NCI-H1105 treated with DMSO at 0.1 percent for 48 hours (cell line): ENCODE measurements at regions not wholly inside any gene's neighbourhood (a gene's known extent, or its start where the extent isn't known, plus 50 kb on each side); places are given as distances from the start of the nearest gene placed in this dataset.

ENCODE experiments used
- DNase-seq: peaks from one replicate; lab custom pipeline; 2025; lab: John Stamatoyannopoulos, UW

DNA sequence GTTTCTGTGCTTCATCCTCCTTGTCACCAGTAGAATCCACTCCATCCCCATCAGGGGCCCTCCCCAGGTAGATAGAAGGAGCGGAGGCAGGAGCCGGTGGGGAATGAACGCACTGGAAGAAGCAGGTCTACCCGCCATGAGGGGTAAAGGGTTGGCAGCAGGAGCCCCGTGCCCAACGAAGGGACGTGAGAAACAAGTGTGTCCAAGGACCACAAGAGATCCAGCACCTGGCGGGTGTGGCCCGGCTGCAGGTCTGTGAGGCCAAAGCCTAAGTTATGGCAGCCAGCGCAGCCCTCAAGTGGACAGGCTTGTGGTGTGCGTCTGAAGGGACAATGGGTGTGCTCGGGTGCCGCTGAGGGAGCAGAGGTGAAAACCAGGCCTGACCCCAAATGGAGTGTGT, 94.3 kb downstream of the IRX2 start:
- DNase-seq: no peak

DNA sequence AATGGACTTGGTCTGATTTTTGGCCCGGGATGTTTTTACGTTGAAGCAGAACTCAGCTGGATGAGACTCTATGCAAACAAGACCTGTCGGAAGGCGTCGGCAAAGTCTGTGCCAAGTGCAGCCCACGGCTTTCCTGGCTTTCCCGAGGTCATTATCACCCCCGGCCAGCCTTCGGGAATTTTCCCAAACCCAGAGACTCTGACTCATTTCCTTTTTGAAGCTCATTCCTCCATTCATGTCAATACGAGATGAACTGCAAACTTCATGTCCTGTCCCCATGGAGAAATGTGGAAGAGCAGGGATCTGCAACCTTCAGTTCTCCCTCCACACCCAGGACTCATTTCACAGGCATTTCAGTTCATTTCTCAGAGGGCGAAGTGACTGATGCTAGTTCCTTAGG, 95.3 kb downstream of the IRX2 start:
- DNase-seq: no peak

DNA sequence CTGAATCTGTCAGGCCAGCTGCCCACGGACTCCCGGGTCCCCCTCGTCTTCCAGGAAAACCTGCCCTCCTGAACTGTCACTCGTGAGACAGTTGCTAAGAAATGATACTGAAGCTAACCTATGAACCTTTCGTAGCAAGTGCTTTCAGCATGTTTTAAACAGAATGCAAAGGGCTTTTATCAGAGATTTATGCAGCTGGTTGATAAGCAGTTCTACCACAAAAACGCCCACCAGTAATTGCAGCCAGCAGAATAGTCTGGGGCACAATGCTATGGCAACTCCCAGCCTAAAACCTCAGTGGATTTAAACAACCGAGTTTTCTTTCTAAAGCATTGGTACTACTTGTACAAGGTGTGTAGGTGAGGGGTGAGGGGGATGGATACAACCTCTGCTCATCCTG, 97.5 kb downstream of the IRX2 start:
- DNase-seq: no peak

DNA sequence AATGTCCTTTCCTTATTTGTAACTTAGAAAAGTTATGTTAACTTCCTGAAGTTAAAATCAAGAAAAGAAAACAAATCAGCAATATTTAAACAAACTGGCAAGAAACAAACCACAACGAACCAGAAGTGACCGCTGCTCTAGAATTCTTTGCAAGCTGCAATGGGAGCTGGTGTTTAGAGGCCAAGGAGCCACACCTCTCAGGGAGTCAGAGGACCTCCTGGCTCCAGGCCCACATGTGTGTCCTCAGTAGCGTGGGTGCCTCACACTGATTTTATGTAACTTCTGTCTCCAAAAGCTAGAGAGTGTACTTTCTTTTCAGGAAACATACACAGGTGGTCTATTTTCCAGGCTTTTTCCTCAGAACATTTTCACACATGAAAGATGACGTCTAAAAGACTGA, 100.4 kb downstream of the IRX2 start:
- no peak for DNase-seq

DNA sequence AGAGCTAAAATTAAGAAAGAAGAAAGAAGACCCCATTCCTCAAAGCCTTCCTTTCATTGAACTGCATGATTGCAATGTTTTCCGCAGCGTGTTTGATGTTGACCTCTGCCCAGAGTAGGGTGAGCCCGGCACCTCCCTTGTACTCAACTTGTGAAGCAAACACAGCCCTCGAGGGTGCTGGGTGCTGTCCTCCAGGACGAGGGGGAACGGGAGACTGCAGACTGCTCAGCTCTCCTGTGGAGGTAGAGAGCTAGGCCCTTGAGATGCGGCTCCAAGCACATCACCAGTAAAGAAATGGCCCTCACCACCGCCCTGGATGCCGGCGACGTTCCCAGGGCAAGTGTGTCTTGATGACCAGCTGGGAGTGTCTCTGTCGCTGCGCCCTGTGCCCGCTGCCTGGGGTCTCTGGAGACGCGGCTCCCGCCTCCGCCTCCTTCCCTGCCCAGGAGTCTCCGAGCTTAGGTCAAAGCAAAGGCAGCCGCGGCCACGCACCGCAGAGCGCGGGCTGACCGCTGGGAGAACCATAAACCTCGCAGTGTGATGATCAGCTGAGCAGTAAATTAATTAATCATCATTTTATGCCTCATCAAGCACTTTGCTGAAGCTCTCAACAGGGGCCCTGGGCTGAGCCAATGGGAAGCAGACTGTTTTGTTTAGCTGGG, 108.7 kb downstream of the IRX2 start:
- DNase-seq: no peak

DNA sequence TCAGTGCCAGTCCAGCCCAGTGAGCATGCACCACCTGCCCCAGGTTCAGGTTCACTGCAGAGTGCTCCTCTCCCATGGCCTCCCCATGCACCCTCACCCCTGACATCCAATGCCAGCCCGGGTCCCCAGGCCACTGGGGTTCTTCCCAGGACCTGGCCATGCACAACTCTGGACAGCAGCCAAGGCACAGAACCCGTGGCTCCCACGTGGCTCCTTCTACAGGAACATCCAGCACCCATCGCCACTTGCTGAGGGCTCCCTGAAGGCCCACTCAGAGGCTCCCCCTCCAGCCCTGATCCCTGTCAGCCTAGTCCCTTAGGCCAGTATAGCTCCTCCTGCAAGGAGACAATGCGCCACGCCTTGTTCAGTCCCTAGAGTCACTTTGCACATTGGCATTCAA, 110.8 kb downstream of the IRX2 start:
- DNase-seq: no peak

DNA sequence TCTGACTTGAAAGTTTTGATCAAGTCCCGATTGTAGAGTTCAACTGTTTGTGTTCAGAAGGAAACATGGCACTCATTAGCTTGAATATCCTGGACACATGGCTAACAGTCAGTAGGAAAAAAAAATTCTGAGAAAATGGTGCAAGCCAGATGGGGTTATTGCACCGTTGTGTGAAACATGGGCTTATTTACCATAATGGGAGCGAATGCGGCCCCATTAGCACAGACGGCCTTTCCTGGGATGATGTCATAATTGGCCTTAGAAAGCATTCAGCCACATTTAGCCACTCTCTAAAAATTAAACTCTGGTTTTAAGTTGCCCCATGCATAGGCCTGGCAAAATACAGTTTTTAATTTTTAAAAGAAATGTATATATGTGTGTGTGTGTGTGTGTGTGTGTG, 112.1 kb downstream of the IRX2 start:
- no peak for DNase-seq

DNA sequence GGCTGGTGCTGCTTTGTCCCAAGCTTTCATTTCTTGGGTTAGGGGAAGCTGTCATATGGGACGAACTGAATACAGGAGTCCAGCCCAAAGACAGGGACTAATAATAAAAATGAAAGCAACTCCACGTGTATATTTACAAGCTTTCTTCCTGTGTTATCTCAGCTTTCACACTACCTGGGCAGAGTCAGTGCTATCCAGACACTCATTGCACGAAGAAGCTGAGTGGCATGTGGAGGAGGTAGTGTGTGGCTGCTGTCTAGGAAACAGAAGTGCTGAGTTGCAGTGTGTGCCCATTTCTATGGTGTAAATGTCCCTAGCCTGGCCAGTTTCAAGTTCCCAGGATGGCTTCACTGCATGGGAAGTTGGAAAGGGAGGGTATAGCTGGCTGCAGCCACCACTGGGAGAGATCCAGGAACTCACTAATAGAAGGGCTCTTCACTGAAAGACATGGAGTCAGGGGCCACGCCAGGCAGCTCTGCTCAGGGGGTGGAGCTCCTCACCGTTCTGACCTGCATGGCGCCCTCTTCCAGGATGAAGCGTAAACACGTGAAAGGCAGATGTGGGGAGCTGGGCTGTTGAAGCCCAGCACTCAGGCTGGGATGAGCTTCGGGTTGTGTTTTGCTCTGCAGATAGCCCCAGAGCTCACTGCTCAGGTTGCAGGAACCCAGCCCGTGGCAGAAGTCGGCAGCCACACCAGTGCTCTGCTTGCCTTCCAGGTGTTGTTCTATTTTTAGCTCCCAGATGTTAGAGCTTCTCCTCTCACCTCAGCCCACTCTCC, 116.9 kb downstream of the IRX2 start:
- DNase-seq: no peak

DNA sequence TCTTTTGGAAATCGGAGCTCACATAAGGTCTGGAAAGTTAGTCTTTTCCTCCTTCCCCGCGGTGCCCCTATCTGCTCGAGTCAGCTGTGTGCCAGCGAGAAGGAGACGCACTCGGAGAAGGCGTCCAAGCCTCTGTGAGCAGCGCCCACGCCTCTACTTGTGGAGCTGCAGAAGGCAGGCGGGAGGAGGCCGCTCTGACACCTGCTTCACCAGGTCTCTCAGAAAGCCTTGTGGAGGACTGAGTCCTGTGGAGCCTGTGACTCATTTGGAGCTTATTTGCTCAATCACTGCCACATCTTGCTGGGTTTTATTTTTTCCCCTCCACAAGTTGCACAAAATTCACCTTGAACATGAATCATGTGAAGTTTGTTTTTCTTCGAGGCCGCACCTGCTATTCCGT, 117.5 kb downstream of the IRX2 start:
- DNase-seq: no peak

DNA sequence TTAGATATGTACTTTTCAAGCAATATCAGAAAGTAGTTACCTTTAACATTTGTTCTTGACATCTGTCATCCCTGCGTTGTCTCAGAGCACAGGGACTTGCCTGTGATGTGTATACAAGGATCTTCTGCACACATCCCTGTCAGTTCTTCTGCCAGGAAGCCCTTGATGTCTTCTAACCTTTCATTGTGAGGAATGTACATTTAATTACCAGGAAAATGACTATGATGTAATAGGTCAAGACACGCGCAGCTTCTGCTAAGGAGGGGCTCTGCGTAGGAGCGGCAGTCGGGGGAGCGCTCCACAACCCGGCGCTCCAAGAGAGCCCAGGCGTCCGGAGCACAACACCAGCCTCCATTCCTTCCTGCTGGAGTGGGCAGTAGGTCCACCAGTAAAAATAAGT, 119.7 kb downstream of the IRX2 start:
- no peak for DNase-seq

DNA sequence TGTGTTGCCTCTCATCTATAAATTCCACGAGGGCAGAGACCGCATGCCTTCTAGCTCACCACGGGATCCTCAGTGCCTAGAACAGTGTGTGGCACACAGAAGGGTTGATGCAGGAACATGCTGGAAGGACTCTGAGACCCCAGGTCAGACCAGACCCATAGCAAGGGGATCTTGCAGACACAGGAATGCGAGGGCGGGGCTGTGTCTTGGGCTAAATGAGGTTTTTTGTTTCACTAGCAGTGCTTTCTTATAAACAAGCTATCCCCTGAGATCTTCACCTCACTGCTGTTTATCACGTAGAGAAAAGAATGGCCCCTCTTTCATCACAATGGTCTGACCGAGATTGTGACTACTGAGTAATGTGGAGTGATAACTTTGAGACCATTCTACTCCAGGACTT, 122.4 kb downstream of the IRX2 start:
- DNase-seq: no peak

DNA sequence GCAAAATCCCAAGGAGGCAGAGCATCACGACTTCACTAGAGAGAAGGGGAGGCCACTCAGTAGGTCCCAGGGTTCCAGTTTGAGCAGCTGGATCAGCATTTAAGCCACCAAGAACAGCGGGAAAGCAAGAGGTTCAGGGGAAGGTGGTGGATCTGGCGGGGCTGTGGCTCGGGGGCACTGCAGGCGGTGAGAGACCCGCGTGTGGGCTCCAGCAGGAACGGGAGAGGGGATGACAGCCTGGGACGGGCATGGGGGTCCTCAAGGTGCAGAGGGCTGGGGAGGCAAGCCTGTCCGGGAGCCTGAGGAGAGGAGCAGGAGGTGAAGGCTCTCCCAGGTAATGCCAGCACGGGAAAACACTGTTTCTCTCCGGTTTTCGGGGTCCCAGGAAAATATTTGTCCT, 123.6 kb downstream of the IRX2 start:
- DNase-seq: no peak

DNA sequence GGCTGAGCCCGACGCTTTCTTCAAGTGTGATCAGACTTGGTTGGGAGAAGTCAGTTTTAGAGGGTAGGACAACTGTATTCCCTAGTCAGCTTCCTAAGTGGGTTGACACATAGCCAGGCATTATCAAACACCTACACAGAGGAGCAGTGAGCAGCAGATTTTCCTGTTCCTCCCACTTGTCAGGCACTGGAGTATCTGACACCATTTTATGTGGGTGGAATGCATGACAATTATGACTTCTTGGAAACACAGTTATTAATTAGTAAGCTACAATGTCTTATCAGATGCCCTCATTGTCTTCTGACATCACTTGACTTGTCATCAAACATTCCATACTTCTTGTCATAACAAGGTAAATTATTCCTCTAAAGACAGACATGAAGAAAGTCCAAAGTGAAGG, 124.9 kb downstream of the IRX2 start:
- DNase-seq: no peak

DNA sequence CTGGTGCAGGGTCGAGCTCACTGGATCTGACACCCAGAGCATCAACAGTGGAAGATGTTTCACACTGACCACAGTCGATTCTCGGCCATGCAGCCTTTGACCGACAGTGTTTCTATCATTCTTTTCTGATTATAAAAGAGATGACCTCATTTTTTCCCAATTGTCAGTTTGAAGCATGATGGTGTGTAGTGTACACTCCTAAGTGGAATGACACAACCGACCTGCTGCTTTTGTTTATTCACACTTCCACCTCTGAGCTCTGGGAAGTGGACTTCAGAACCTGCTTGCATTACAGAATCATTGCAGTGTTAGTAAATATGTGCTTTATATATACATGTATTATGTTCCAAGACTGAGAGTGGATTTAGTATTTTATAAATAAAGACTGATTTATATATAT, 128.6 kb downstream of the IRX2 start:
- no peak for DNase-seq

DNA sequence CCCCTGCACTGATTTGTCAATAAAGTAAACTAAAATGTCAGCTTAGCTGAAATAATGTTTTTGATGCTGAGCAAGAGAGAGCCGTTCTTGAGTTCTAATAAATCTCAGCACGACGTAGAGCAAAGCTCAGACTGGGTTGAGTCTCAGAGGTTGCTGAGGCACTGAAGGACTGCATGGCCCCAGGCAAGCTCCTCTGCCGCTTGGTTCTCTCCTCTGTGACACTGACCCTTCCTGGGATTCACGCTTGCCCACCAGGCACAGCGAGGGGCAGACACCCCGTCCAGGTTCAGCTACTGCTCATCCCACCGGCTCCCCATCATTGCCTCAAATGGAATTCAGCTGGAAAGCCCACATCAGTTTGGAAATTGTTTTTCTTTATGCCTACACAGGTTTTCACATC, 129.8 kb downstream of the IRX2 start:
- DNase-seq: no peak

DNA sequence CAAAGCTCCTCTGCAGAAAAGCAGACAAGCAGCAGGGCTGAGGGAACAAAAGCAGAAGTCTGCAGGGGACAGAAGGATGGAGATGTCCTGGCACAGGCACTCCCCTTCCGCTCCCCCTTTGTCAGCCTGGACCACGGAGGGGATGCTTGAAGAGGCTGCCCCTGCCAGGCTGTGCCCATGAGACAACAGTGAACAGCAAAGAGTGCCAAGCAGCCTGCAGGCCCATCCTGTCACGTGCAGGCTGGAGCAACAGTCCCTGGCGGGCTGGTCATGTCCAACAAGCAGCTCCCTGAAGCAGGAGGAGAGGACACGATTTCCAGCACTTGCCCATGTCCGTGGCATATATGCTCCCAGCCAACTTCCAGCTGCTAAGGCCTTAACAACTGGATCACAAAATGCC, 132.3 kb downstream of the IRX2 start:
- no peak for DNase-seq

DNA sequence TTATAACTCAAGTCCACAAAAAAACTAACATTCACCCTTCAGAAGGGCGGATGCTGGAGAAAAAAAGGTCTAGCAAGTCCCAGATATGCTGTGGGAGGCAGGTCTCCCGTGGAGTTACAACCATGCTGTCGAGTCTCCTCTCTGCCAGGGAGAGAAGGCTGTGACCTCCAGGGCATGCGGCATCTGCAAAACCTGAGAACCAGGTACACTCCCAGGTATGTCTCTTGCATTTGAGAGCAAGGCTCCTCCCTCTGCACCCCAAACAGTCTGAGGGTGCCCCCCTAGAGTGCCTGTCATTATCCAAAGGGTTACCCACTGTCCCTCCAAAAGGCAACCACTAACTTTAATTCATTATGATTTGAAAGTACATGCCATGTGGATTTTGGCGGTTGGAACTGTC, 134.0 kb downstream of the IRX2 start:
- DNase-seq: no peak

DNA sequence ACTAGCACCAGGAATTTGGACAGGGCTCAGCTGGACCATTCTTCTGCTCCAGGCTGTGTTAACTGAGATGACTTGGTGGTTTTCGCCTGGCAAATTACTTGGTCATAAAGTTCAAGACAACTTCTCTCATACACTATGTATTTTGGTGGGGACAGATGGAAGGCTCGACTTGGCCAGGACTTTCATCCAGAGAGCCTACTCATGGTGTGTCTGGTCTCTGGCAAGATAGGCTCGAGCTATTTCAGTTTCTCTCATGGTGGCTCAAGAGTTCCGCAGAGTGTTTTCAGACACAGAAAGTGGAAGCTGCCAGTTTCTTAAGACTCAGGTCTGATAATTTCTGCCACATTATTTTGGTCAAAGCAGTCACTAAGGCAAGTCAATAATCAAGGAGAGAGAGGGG, 135.6 kb downstream of the IRX2 start:
- DNase-seq: no peak

DNA sequence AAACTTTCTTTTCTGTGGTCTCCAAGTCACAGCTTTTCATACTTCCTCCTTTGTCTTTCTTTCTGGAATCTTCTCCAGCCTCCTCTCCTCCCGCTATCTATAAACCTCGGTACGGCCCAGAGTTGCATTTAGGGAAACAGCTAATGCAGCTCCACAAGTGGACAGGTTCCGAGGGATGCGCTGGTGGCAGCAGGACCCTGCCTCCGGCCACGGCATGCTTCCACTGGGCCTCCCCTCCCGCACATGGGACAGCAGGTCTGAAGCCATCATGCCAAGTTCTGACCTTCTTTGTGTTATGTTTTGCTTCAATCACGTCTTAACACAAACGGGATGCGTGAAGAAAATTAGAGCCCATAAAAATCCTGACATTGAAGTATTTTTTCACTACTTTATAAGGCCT, 136.9 kb downstream of the IRX2 start:
- no peak for DNase-seq

DNA sequence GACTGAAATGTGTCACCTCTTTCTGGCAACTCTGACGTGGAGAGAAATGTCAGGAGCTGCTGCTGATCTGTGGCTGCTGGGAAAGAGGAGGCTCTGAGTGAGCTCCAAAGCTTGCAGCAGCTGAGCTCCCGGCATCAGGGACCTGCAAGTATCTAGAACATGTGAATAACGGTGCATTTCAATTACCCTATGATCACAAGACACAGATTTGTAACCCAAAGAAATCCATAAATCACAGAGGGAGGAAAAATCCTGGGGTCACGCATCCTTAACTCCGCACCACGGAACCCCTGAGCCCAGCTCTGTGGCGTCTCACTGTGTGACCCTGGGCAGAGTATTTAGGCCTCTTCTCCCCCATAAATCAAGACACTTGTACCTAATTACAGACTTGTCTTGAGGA, 139.8 kb downstream of the IRX2 start:
- no peak for DNase-seq

DNA sequence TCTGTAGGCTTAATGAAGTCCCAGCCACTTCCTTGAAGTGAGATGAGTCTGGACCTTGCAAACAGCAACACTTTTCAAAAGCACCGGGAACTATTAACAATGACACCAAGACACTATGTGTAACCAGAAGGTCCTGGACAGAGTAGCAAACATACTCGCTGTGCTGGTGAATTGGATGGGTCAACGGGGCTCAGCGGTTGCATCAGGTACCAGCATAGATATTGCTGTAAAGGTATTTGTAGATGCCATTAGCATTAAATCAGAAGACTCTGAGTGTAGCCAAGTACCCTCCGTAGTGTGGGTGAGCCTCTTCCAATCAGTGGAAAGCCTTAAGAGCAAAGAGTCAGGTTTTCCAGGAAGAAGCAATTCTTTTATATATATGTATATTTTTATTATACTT, 140.5 kb downstream of the IRX2 start:
- no peak for DNase-seq

DNA sequence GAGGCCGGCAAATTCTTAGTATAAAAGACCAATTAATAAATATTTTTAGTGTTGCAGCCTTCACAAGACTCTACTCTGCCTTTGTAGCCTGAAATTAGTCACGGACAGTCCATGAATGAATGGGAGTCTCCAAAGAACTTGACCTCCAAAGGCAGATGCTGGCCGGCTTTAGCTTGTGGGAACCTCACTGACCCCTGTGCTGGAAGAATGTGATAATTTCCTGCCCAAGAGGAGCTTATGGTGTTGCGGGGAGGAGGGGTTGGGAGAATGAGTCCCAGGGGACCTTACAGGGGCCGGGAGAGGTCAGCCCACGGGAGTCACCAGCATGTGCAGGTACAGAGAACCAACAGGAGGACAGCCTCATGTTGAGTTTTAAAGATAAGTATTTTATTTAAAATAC, 143.1 kb downstream of the IRX2 start:
- no peak for DNase-seq

DNA sequence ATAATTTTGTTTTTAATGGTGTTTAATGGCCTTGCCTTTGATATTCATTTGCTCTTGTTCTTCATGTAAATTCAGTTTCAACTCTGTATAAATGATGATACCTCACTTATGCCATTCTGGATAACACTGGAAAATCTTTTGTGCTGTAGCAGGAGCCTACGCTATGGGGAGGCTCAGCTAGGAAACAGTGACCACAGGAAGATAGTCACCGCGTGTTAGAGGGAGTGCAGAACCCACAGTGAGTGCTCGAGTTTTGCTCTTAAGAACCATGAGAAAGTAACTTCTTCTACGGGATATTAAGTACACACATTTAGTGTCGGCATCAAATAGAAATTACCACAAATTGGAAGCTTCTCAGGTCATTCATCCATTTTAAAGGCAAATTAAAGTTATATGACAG, 143.9 kb downstream of the IRX2 start:
- DNase-seq: no peak

DNA sequence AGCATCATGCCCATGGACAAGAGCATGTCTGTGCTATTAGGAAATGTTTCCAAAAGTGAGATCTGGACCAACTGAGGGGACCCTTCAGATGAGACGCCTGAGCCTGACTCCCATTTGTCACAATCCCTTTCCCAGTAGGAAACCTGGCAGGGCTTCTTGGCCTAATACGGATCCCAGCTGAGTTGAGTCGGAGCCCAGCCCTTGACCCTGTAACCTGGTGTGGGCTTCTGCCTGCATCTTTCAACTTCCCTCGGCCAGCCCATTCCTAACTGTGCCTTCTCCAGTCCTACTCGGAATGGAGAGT, 148.3 kb downstream of the IRX2 start:
- DNase-seq: no peak
